ENCODE measurements at regions not wholly inside any gene's neighbourhood (a gene's known extent, or its start where the extent isn't known, plus 50 kb on each side); places are given as distances from the start of the nearest gene placed in this dataset.

GRCh38 chr4:111921714-111922113 is 223.5 kb upstream of the FAM241A start:
- DNase-seq: no peak
- Mint-ChIP-seq H3K36me3 (no peaks in the 10 kb centered on the region), H3K4me1 (no peaks in the 10 kb centered on the region), H3K27me3 (ENCODE audit: low read depth in 3 of 3) (peaks cover 2 to 11% (median 5%) of the 10 kb centered on the region in 3 donors), H3K27ac (no peak overlapping the region), H3K4me3 (no peak overlapping the region), H3K9me3 (peaks cover 0 to 3% (median 0%) of the 10 kb centered on the region in 7 donors)
- TF ChIP-seq CTCF (IDR thresholded peaks at IDR 0.05): no peak
- Histone ChIP-seq H4K20me1 (ENCODE audit: insufficient read depth, low read length) (no peaks in the 10 kb centered on the region), H3K27me3 (ENCODE audit: control insufficient read depth in 2 of 2, insufficient read depth in 2 of 2, low read length in 2 of 2) (no peaks in the 10 kb centered on the region), H3K79me2 (ENCODE audit: insufficient read depth, low read length) (no peaks in the 10 kb centered on the region), H3K27ac (ENCODE audit: low read depth in 1 of 2, low read length in 2 of 2) (no peak overlapping the region), H3K4me3 (replicated peaks in 1 of 3; ENCODE audit: low read depth in 2 of 3, low read length in 3 of 3) (no peak overlapping the region), H3K36me3 (replicated peaks in 1 of 2; ENCODE audit: control insufficient read depth in 1 of 2, insufficient read depth in 2 of 2, low read length in 2 of 2) (no peaks in the 10 kb centered on the region), H2AFZ (ENCODE audit: insufficient read depth, low read depth, low read length, poor library complexity, severe bottlenecking) (no peak overlapping the region), H3K4me2 (replicated peaks; ENCODE audit: extremely low read depth, low read length, poor library complexity, severe bottlenecking) (no peak overlapping the region), H3K9ac (ENCODE audit: insufficient read depth, low read length, poor library complexity, severe bottlenecking) (no peak overlapping the region), H3K9me3 (replicated peaks in 1 of 2; ENCODE audit: control insufficient read depth in 1 of 2, insufficient read depth in 1 of 2, low read length in 2 of 2) (no peaks in the 10 kb centered on the region), H3K4me1 (ENCODE audit: control insufficient read depth in 1 of 2, insufficient read depth in 2 of 2, low read length in 2 of 2) (no peaks in the 10 kb centered on the region)
- 100% methylated on average over 1 of the region's 3 CpGs for WGBS (ENCODE audit: insufficient coverage)
- intact Hi-C loops (cut with micrococcal nuclease): no loop called here

GRCh38 chr4:111923786-111924185 is 221.5 kb upstream of the FAM241A start:
- no peak for TF ChIP-seq CTCF (IDR thresholded peaks at IDR 0.05)
- no peak for DNase-seq
- no peaks in the 10 kb centered on the region for H3K36me3 Mint-ChIP-seq
- peaks cover 0 to 3% (median 0%) of the 10 kb centered on the region in 7 donors for H3K9me3 Mint-ChIP-seq
- Histone ChIP-seq H3K36me3 (replicated peaks in 1 of 2; ENCODE audit: control insufficient read depth in 1 of 2, insufficient read depth in 2 of 2, low read length in 2 of 2) (no peaks in the 10 kb centered on the region), H3K27me3 (ENCODE audit: control insufficient read depth in 2 of 2, insufficient read depth in 2 of 2, low read length in 2 of 2) (peaks cover 0 to 9% of the 10 kb centered on the region in 2 donors), H3K9me3 (replicated peaks in 1 of 2; ENCODE audit: control insufficient read depth in 1 of 2, insufficient read depth in 1 of 2, low read length in 2 of 2) (no peaks in the 10 kb centered on the region), H3K9ac (ENCODE audit: insufficient read depth, low read length, poor library complexity, severe bottlenecking) (no peak overlapping the region), H3K4me1 (ENCODE audit: control insufficient read depth in 1 of 2, insufficient read depth in 2 of 2, low read length in 2 of 2) (no peaks in the 10 kb centered on the region), H3K27ac (ENCODE audit: low read depth in 1 of 2, low read length in 2 of 2) (no peak overlapping the region), H4K20me1 (ENCODE audit: insufficient read depth, low read length) (no peaks in the 10 kb centered on the region), H3K4me3 (replicated peaks in 1 of 3; ENCODE audit: low read depth in 2 of 3, low read length in 3 of 3) (no peak overlapping the region), H3K4me2 (replicated peaks; ENCODE audit: extremely low read depth, low read length, poor library complexity, severe bottlenecking) (no peak overlapping the region), H3K79me2 (ENCODE audit: insufficient read depth, low read length) (no peaks in the 10 kb centered on the region), H2AFZ (ENCODE audit: insufficient read depth, low read depth, low read length, poor library complexity, severe bottlenecking) (no peak overlapping the region)
- H3K27ac Mint-ChIP-seq: no peak overlapping the region
- H3K4me1 Mint-ChIP-seq: no peaks in the 10 kb centered on the region
- H3K4me3 Mint-ChIP-seq: no peak overlapping the region
- peaks cover 2 to 12% (median 9%) of the 10 kb centered on the region in 3 donors for H3K27me3 Mint-ChIP-seq (ENCODE audit: low read depth in 3 of 3)
- 89% methylated on average over 4 of the region's 6 CpGs for WGBS (ENCODE audit: insufficient coverage)
- intact Hi-C loops (cut with micrococcal nuclease): no loop called here

Data from CD14-positive monocyte (primary cell).